CD4-positive, alpha-beta T cell treated with Interferon alpha-2 for 1 hour (primary cell): ENCODE measurements at regions not wholly inside any gene's neighbourhood (a gene's known extent, or its start where the extent isn't known, plus 50 kb on each side); places are given as distances from the start of the nearest gene placed in this dataset.
"Not testable (repeated sequence)": the region's sequence is repeated elsewhere in the genome, so short reads cannot be mapped to it uniquely, and the experiment has no call there.

Source experiments
- DNase-seq, 2 donors: peaks; one replicate each; pipeline ENCODE4 v3.0.0-alpha.2; 2020 to 2022

GRCh38 chr6:26267083-26267589 is 97.9 kb upstream of the BTN3A2 start:
- DNase-seq = no peak

GRCh38 chr6:26268659-26269402 is 96.2 kb upstream of the BTN3A2 start:
- peak in 1 of 2 donors; percentile 15 for DNase-seq

GRCh38 chr6:26269531-26270485 is 95.2 kb upstream of the BTN3A2 start:
- no peak for DNase-seq

- peak in 1 of 2 donors; percentile 38 for DNase-seq
Observed at GRCh38 chr6:26270486-26270861, 94.5 kb upstream of the BTN3A2 start.

GRCh38 chr6:26270903-26271667 is 93.9 kb upstream of the BTN3A2 start:
- peak; percentile 83 to 94 for DNase-seq

- DNase-seq = no peak
Observed at GRCh38 chr6:26271668-26272024, 93.4 kb upstream of the BTN3A2 start.

- DNase-seq = peak in 1 of 2 donors; percentile 33
Observed at GRCh38 chr6:26272171-26272637, 92.8 kb upstream of the BTN3A2 start.

GRCh38 chr6:26273673-26274588 is 91.1 kb upstream of the BTN3A2 start:
- DNase-seq = peak; percentile 38 to 84

GRCh38 chr6:26275663-26276062 is 89.3 kb upstream of the BTN3A2 start:
- no peak for DNase-seq

- no peak for DNase-seq
Observed at GRCh38 chr6:26276841-26277648, 88.0 kb upstream of the BTN3A2 start.

GRCh38 chr6:26278536-26278935 is 86.5 kb upstream of the BTN3A2 start:
- DNase-seq = no peak

- DNase-seq = not testable (repeated sequence)
Observed at GRCh38 chr6:26279371-26279770, 85.6 kb upstream of the BTN3A2 start.

GRCh38 chr6:26280407-26280806 is 84.6 kb upstream of the BTN3A2 start:
- DNase-seq = no peak

- DNase-seq = peak; percentile 50 to 68
Observed at GRCh38 chr6:26284537-26285142, 80.4 kb upstream of the BTN3A2 start.

- peak; percentile 98 for DNase-seq
Observed at GRCh38 chr6:26285143-26286134, 79.6 kb upstream of the BTN3A2 start.

- DNase-seq = peak; percentile 82 to 90
Observed at GRCh38 chr6:26286168-26286877, 78.7 kb upstream of the BTN3A2 start.

- DNase-seq = no peak
Observed at GRCh38 chr6:26288155-26288554, 76.8 kb upstream of the BTN3A2 start.

- DNase-seq = no peak
Observed at GRCh38 chr6:26290941-26291340, 74.1 kb upstream of the BTN3A2 start.
